OCI-LY3 (cell line): ENCODE measurements at regions not wholly inside any gene's neighbourhood (a gene's known extent, or its start where the extent isn't known, plus 50 kb on each side); places are given as distances from the start of the nearest gene placed in this dataset.

Experiments
- EZH2phosphoT487 ChIP-seq: fragments of 200-600 bp; shearing (Covaris generic); IDR thresholded peaks from 2 replicates; pipeline ENCODE4 v1.6.1; 2018; ENCODE audit warnings: antibody characterized with exemption, mixed run types, low read depth
- TF ChIP-seq, protein P1 (sequence below): fragments of 200-600, 300-600 bp; sonication (generic); IDR thresholded peaks from 2 replicates; pipeline ENCODE4 v1.5.1; 2014; ENCODE audit warnings: antibody characterized with exemption, low read length, low read depth

- TF ChIP-seq, protein P1, sequence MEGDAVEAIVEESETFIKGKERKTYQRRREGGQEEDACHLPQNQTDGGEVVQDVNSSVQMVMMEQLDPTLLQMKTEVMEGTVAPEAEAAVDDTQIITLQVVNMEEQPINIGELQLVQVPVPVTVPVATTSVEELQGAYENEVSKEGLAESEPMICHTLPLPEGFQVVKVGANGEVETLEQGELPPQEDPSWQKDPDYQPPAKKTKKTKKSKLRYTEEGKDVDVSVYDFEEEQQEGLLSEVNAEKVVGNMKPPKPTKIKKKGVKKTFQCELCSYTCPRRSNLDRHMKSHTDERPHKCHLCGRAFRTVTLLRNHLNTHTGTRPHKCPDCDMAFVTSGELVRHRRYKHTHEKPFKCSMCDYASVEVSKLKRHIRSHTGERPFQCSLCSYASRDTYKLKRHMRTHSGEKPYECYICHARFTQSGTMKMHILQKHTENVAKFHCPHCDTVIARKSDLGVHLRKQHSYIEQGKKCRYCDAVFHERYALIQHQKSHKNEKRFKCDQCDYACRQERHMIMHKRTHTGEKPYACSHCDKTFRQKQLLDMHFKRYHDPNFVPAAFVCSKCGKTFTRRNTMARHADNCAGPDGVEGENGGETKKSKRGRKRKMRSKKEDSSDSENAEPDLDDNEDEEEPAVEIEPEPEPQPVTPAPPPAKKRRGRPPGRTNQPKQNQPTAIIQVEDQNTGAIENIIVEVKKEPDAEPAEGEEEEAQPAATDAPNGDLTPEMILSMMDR: no peak
- no peak for TF ChIP-seq EZH2phosphoT487
These were observed 149.2 kb downstream of the ACTL8 start for GRCh38 chr1:17904290-17904689.
